Panc1 (cell line): ENCODE measurements at regions not wholly inside any gene's neighbourhood (a gene's known extent, or its start where the extent isn't known, plus 50 kb on each side); places are given as distances from the start of the nearest gene placed in this dataset.

Source experiments
- ATAC-seq: fragments of 200-7000 bp; cut with Tn5 transposase; 2 replicates; pipeline ENCODE4 v1.9.1; 2020; ENCODE audit warnings: mild to moderate bottlenecking, moderate library complexity
- BruUV-seq: library from RNA; stranded (reverse); fragments of 400-500 nt; replicated peaks from 2 replicates; lab custom pipeline; 2021; lab: Mats Ljungman, UMichigan
- CTCF ChIA-PET: fragments of 300-600 bp; sonication (Branson Sonifier 250); formaldehyde crosslinking; loops from one replicate; lab custom pipeline; 2022; ENCODE audit warnings: antibody characterized with exemption; lab: Charles Lee
- POLR2A ChIA-PET: fragments of 300-600 bp; sonication (Branson Sonifier 250); formaldehyde crosslinking; loops from one replicate; lab custom pipeline; 2022; ENCODE audit warnings: antibody characterized with exemption; lab: Charles Lee
- DNase-seq: peaks from one replicate; pipeline ENCODE4 v3.0.0-alpha.2; 2010; ENCODE audit warnings: low read depth, low spot score
- H3K27ac ChIP-seq: 2 replicates; pipeline ENCODE4 v1.5.1; 2011; ENCODE audit warnings: mild to moderate bottlenecking, low read length, inconsistent platforms
- H3K27me3 ChIP-seq: fragments of 200-500 bp; sonication (Bioruptor generic); 2 replicates; pipeline ENCODE4 v1.6.0; 2014; ENCODE audit warnings: low read length, inconsistent platforms; ENCODE audit not compliant: control insufficient read depth, insufficient read depth
- H3K36me3 ChIP-seq: fragments of 200-500 bp; sonication (Bioruptor generic); 2 replicates; pipeline ENCODE4 v1.5.1; 2014; ENCODE audit warnings: inconsistent platforms, mild to moderate bottlenecking, low read length, moderate library complexity; ENCODE audit not compliant: control insufficient read depth, insufficient read depth
- H3K4me1 ChIP-seq: 2 replicates; pipeline ENCODE4 v1.5.1; 2011; ENCODE audit warnings: inconsistent platforms, mild to moderate bottlenecking, low read length, moderate library complexity; ENCODE audit not compliant: control insufficient read depth, insufficient read depth
- H3K4me3 ChIP-seq, 2 experiments: 2 replicates each; pipeline ENCODE4 v1.5.1; 2011 to 2012; ENCODE audit warnings: low read depth in 2 of 2, low read length in 2 of 2, mild to moderate bottlenecking in 2 of 2, inconsistent platforms in 1 of 2, moderate library complexity in 1 of 2
- H3K9me3 ChIP-seq: fragments of 200-500 bp; sonication (Bioruptor generic); 2 replicates; pipeline ENCODE4 v1.5.1; 2014; ENCODE audit warnings: low read depth, mild to moderate bottlenecking, inconsistent platforms, low read length, moderate library complexity; ENCODE audit not compliant: control insufficient read depth, insufficient read depth
- CTCF ChIP-seq: fragments of 450-650 bp; IDR thresholded peaks from 2 replicates; pipeline ENCODE4 v1.5.1; 2017; ENCODE audit warnings: mild to moderate bottlenecking
- POLR2AphosphoS5 ChIP-seq: IDR thresholded peaks from 2 replicates; pipeline ENCODE4 v1.6.1; 2012; ENCODE audit warnings: mild to moderate bottlenecking, low read depth, low read length, moderate library complexity
- REST ChIP-seq, 2 experiments: IDR thresholded peaks; 2 replicates each; pipeline ENCODE4 v1.6.1; 2011 to 2012; ENCODE audit warnings: low read depth in 2 of 2, control low read depth in 1 of 2, low read length in 1 of 2, mild to moderate bottlenecking in 1 of 2, moderate library complexity in 1 of 2; ENCODE audit not compliant: insufficient read depth in 1 of 2
- SIN3A ChIP-seq: IDR thresholded peaks from 2 replicates; pipeline ENCODE4 v1.6.1; 2012; ENCODE audit warnings: low read depth, mild to moderate bottlenecking, low read length, moderate library complexity, borderline replicate concordance; ENCODE audit not compliant: insufficient read depth
- TCF7L2 ChIP-seq: IDR thresholded peaks from 2 replicates; pipeline ENCODE4 v1.6.1; 2011; ENCODE audit warnings: mild to moderate bottlenecking, low read depth, low read length, inconsistent platforms
- in situ Hi-C: cut with HindIII; loops from 2 replicates; pipeline ENCODE4 v1.10.0; 2016; ENCODE audit warnings: low sequenced_read_pairs, low pct_unique_long_range_greater_than_20kb
- intact Hi-C: fragments of 100-400 bp; cut with micrococcal nuclease; formaldehyde crosslinking; loops from one replicate; pipeline ENCODE4 v1.10.0; 2022; ENCODE audit not compliant: unreplicated experiment

- no peak for DNase-seq
- ChIA-PET CTCF (interaction anchor here (0.6 kb wide), 1 partner anchor 124 kb away, joined by 7 read pairs; no protein-coding TSS in a partner anchor), POLR2A (interaction anchor here (0.5 to 0.6 kb wide), 2 partner anchors 118 to 239 kb away, joined by 4 to 13 read pairs; no protein-coding TSS in a partner anchor)
- in situ Hi-C loops, result no loop called here
- H3K27me3 ChIP-seq, result no peaks in the 10 kb centered on the region
- no peak for ATAC-seq
- no peak overlapping the region for H3K4me3 ChIP-seq
- H3K9me3 ChIP-seq, result no peaks in the 10 kb centered on the region
- intact Hi-C loops, result no loop called here
- no TSS peak for BruUV-seq
- H3K36me3 ChIP-seq, result no peaks in the 10 kb centered on the region
- H3K4me1 ChIP-seq, result peaks cover 69% of the 10 kb centered on the region
- TF ChIP-seq POLR2AphosphoS5 (no peak), REST (IDR thresholded peaks at IDR 0.05; ENCODE audit: insufficient read depth in 1 of 2, low read depth in 2 of 2, low read length in 1 of 2) (no peak), CTCF (no peak)
- peak overlapping the region; percentile 62 for H3K27ac ChIP-seq
Observed at GRCh38 chr7:131010029-131010716, 276.2 kb upstream of the KLF14 start.

GRCh38 chr7:131010717-131011431 lies 276.9 kb upstream of the KLF14 start:
- Histone ChIP-seq H3K9me3 (no peaks in the 10 kb centered on the region), H3K36me3 (no peaks in the 10 kb centered on the region), H3K27ac (peak overlapping the region; percentile 62), H3K27me3 (no peaks in the 10 kb centered on the region), H3K4me3 (no peak overlapping the region), H3K4me1 (peaks cover 76% of the 10 kb centered on the region)
- ATAC-seq, result no peak
- ChIA-PET POLR2A (no interaction called here), CTCF (no interaction called here)
- TF ChIP-seq POLR2AphosphoS5 (no peak), CTCF (no peak), SIN3A (no peak), TCF7L2 (no peak), REST (IDR thresholded peaks at IDR 0.05; ENCODE audit: insufficient read depth in 1 of 2, low read depth in 2 of 2, low read length in 1 of 2) (no peak)
- no peak for DNase-seq
- no TSS peak for BruUV-seq
- in situ Hi-C loops (no loop called here), intact Hi-C loops (no loop called here)
